ENCODE measurements at regions not wholly inside any gene's neighbourhood (a gene's known extent, or its start where the extent isn't known, plus 50 kb on each side); places are given as distances from the start of the nearest gene placed in this dataset.

GRCh38 chr11:86141727-86142126 is 72.8 kb upstream of the PICALM start:
- TF ChIP-seq, protein P1, sequence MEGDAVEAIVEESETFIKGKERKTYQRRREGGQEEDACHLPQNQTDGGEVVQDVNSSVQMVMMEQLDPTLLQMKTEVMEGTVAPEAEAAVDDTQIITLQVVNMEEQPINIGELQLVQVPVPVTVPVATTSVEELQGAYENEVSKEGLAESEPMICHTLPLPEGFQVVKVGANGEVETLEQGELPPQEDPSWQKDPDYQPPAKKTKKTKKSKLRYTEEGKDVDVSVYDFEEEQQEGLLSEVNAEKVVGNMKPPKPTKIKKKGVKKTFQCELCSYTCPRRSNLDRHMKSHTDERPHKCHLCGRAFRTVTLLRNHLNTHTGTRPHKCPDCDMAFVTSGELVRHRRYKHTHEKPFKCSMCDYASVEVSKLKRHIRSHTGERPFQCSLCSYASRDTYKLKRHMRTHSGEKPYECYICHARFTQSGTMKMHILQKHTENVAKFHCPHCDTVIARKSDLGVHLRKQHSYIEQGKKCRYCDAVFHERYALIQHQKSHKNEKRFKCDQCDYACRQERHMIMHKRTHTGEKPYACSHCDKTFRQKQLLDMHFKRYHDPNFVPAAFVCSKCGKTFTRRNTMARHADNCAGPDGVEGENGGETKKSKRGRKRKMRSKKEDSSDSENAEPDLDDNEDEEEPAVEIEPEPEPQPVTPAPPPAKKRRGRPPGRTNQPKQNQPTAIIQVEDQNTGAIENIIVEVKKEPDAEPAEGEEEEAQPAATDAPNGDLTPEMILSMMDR (IDR thresholded peaks at IDR 0.05; ENCODE audit: insufficient read depth, low read depth, low read length) = no peak
- TF ChIP-seq EZH2 (IDR thresholded peaks at IDR 0.05; ENCODE audit: insufficient read depth, low read length) = no peak
